Glutamatergic neuron (in vitro differentiated cells): ENCODE measurements at regions not wholly inside any gene's neighbourhood (a gene's known extent, or its start where the extent isn't known, plus 50 kb on each side); places are given as distances from the start of the nearest gene placed in this dataset.

Experiments
- DNase-seq: peaks from one replicate; pipeline ENCODE4 v3.0.0; 2022
- H3K27ac Mint-ChIP-seq: one replicate; pipeline ENCODE4 v1.8.0; 2020; ENCODE audit warnings: mild to moderate bottlenecking, mixed read lengths, inconsistent platforms; ENCODE audit not compliant: unreplicated experiment
- H3K27me3 Mint-ChIP-seq: one replicate; pipeline ENCODE4 v1.8.0; 2020; ENCODE audit warnings: mild to moderate bottlenecking, moderate library complexity, mixed read lengths, inconsistent platforms; ENCODE audit not compliant: unreplicated experiment
- H3K36me3 Mint-ChIP-seq: one replicate; pipeline ENCODE4 v1.8.0; 2020; ENCODE audit warnings: mild to moderate bottlenecking, mixed read lengths, inconsistent platforms; ENCODE audit not compliant: unreplicated experiment
- H3K4me1 Mint-ChIP-seq: one replicate; pipeline ENCODE4 v1.8.0; 2020; ENCODE audit warnings: mild to moderate bottlenecking, low read depth, mixed read lengths, inconsistent platforms; ENCODE audit not compliant: unreplicated experiment
- H3K4me3 Mint-ChIP-seq: one replicate; pipeline ENCODE4 v1.8.0; 2020; ENCODE audit warnings: mild to moderate bottlenecking, mixed read lengths, inconsistent platforms; ENCODE audit not compliant: unreplicated experiment
- H3K9me3 Mint-ChIP-seq: one replicate; pipeline ENCODE4 v1.8.0; 2020; ENCODE audit warnings: mild to moderate bottlenecking, moderate library complexity, mixed read lengths, inconsistent platforms; ENCODE audit not compliant: unreplicated experiment
- TF ChIP-seq, protein P1 (sequence below): fragments of 200-600 bp; sonication (generic); IDR thresholded peaks from one replicate; pipeline ENCODE4 v1.5.0; 2021; ENCODE audit not compliant: partially characterized antibody, unreplicated experiment

DNA sequence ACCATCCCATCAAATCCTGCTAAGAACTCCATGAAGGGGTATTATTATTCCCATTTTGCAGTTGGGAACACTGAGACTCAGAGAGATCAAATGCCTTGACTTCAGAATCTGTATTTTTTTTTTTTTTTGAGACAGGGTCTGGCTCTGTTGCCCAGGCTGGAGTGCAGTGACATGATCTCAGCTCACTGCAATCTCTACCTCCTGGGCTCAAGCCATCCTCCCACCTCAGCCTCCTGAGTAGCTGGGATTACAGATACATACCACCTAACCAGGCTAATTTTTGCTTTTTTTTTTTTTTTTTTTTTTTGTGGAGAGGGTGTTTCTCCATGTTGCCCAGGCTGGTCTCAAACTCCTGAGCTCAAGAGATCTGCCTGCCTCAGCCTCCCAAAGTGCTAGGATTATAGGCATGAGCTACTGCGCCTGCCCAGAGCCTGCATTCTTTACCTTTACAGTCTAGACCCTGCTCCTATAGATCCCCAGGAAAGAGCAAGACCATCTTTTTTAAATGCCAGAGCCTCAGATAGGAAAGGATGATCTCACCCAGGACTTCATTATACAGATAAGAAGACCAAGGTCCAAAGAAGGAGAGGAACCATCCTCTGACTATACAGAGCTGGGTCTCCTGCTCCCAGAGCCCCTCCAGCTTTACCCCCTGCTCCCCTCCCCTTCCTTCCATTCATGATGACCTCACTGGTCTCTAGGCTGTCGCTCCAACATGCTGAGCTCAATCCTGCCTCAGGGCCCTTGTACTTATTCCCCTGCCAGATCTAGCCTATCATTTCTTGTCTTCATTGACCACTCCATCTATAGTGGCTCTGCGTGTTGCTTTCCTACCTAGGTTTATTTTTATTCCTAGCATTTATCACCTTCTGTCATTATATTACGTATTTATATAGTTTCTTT lies 138.6 kb downstream of the CEBPB start:
- no peak for DNase-seq
- TF ChIP-seq, protein P1, sequence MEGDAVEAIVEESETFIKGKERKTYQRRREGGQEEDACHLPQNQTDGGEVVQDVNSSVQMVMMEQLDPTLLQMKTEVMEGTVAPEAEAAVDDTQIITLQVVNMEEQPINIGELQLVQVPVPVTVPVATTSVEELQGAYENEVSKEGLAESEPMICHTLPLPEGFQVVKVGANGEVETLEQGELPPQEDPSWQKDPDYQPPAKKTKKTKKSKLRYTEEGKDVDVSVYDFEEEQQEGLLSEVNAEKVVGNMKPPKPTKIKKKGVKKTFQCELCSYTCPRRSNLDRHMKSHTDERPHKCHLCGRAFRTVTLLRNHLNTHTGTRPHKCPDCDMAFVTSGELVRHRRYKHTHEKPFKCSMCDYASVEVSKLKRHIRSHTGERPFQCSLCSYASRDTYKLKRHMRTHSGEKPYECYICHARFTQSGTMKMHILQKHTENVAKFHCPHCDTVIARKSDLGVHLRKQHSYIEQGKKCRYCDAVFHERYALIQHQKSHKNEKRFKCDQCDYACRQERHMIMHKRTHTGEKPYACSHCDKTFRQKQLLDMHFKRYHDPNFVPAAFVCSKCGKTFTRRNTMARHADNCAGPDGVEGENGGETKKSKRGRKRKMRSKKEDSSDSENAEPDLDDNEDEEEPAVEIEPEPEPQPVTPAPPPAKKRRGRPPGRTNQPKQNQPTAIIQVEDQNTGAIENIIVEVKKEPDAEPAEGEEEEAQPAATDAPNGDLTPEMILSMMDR = no peak
- H3K9me3 Mint-ChIP-seq = peaks cover 5% of the 10 kb centered on the region
- H3K36me3 Mint-ChIP-seq = no peaks in the 10 kb centered on the region
- peaks cover 3% of the 10 kb centered on the region for H3K27me3 Mint-ChIP-seq
- no peak overlapping the region for H3K4me3 Mint-ChIP-seq
- no peak overlapping the region for H3K27ac Mint-ChIP-seq
- peaks cover 12% of the 10 kb centered on the region for H3K4me1 Mint-ChIP-seq

- TF ChIP-seq, protein P1 = no peak
- H3K36me3 Mint-ChIP-seq = no peaks in the 10 kb centered on the region
- peaks cover 5% of the 10 kb centered on the region for H3K9me3 Mint-ChIP-seq
- no peak overlapping the region for H3K27ac Mint-ChIP-seq
- H3K4me1 Mint-ChIP-seq = peaks cover 12% of the 10 kb centered on the region
- peaks cover 3% of the 10 kb centered on the region for H3K27me3 Mint-ChIP-seq
- DNase-seq = no peak
- no peak overlapping the region for H3K4me3 Mint-ChIP-seq
Measured at GRCh38 chr20:50329981-50330503, 139.4 kb downstream of the CEBPB start.

- H3K27me3 Mint-ChIP-seq = peaks cover 3% of the 10 kb centered on the region
- H3K36me3 Mint-ChIP-seq = no peaks in the 10 kb centered on the region
- H3K9me3 Mint-ChIP-seq = peaks cover 5% of the 10 kb centered on the region
- no peak overlapping the region for H3K4me3 Mint-ChIP-seq
- no peak overlapping the region for H3K27ac Mint-ChIP-seq
- peaks cover 12% of the 10 kb centered on the region for H3K4me1 Mint-ChIP-seq
- TF ChIP-seq, protein P1 = no peak
- DNase-seq = no peak
Measured at GRCh38 chr20:50330504-50331313, 140.1 kb downstream of the CEBPB start.

GRCh38 chr20:50331469-50332363 lies 141.1 kb downstream of the CEBPB start:
- no peak overlapping the region for H3K4me3 Mint-ChIP-seq
- TF ChIP-seq, protein P1 = no peak
- DNase-seq = no peak
- H3K27me3 Mint-ChIP-seq = peaks cover 3% of the 10 kb centered on the region
- H3K9me3 Mint-ChIP-seq = peaks cover 5% of the 10 kb centered on the region
- H3K27ac Mint-ChIP-seq = peak overlapping the region; percentile 67
- H3K4me1 Mint-ChIP-seq = peaks cover 12% of the 10 kb centered on the region
- no peaks in the 10 kb centered on the region for H3K36me3 Mint-ChIP-seq
